ENCODE measurements at regions not wholly inside any gene's neighbourhood (a gene's known extent, or its start where the extent isn't known, plus 50 kb on each side); places are given as distances from the start of the nearest gene placed in this dataset.
A peak's percentile ranks its signal among the peaks of the same experiment; 100 is the strongest.

GRCh38 chr10:90437452-90437851 lies 420.4 kb downstream of the HTR7 start:
- CTCF ChIA-PET: no interaction called here
- intact Hi-C loops (cut with micrococcal nuclease; ENCODE audit: unreplicated experiment): no loop called here
- Histone ChIP-seq H3K36me3 (ENCODE audit: control insufficient read depth, insufficient read depth, low read length) (no peaks in the 10 kb centered on the region), H3K9me3 (ENCODE audit: control insufficient read depth, insufficient read depth, low read depth, low read length) (peaks cover 11% of the 10 kb centered on the region; the same call in 1 of the 2 replicates), H3K27me3 (ENCODE audit: control insufficient read depth, insufficient read depth, low read length) (no peaks in the 10 kb centered on the region), H3K4me3 (ENCODE audit: low read depth in 2 of 2, low read length in 2 of 2) (no peak overlapping the region), H3K27ac (ENCODE audit: low read length) (no peak overlapping the region), H3K4me1 (ENCODE audit: control insufficient read depth, insufficient read depth, low read length) (no peaks in the 10 kb centered on the region)
- no TSS peak for BruUV-seq (replicated peaks)
- ATAC-seq: no peak
- POLR2A ChIA-PET: no interaction called here
- TF ChIP-seq SIN3A (IDR thresholded peaks at IDR 0.05; ENCODE audit: borderline replicate concordance, insufficient read depth, low read depth, low read length) (no peak), CTCF (IDR thresholded peaks at IDR 0.05) (0 out of 2 replicates have a peak, but pooled peaks have one; percentile 8)
- in situ Hi-C loops (cut with HindIII; ENCODE audit: low pct_unique_long_range_greater_than_20kb, low sequenced_read_pairs): no loop called here
- DNase-seq (ENCODE audit: low read depth, low spot score): no peak

- TF ChIP-seq CTCF (IDR thresholded peaks at IDR 0.05): no peak
- no peak for TF ChIP-seq SIN3A (IDR thresholded peaks at IDR 0.05; ENCODE audit: borderline replicate concordance, insufficient read depth, low read depth, low read length)
- TF ChIP-seq REST (IDR thresholded peaks at IDR 0.05; ENCODE audit: insufficient read depth in 1 of 2, low read depth in 2 of 2, low read length in 1 of 2): no peak
- no peak for TF ChIP-seq TCF7L2 (IDR thresholded peaks at IDR 0.05; ENCODE audit: low read depth, low read length)
- TF ChIP-seq POLR2AphosphoS5 (IDR thresholded peaks at IDR 0.05; ENCODE audit: low read depth, low read length): no peak
- in situ Hi-C loops (cut with HindIII; ENCODE audit: low pct_unique_long_range_greater_than_20kb, low sequenced_read_pairs): no loop called here
- POLR2A ChIA-PET: no interaction called here
Measured at GRCh38 chr10:90440870-90441269, 417.0 kb downstream of the HTR7 start.

More at GRCh38 chr10:90440870-90441269, 417.0 kb downstream of the HTR7 start:
- no peaks in the 10 kb centered on the region for H3K36me3 ChIP-seq (ENCODE audit: control insufficient read depth, insufficient read depth, low read length)
- DNase-seq (ENCODE audit: low read depth, low spot score) (no peak), ATAC-seq (no peak)
- no peak overlapping the region for H3K27ac ChIP-seq (ENCODE audit: low read length)
- H3K27me3 ChIP-seq (ENCODE audit: control insufficient read depth, insufficient read depth, low read length): no peaks in the 10 kb centered on the region
- H3K9me3 ChIP-seq (ENCODE audit: control insufficient read depth, insufficient read depth, low read depth, low read length): peaks cover 14% of the 10 kb centered on the region; the same call in 1 of the 2 replicates
- H3K4me1 ChIP-seq (ENCODE audit: control insufficient read depth, insufficient read depth, low read length): no peaks in the 10 kb centered on the region
- H3K4me3 ChIP-seq (ENCODE audit: low read depth in 2 of 2, low read length in 2 of 2): no peak overlapping the region
- BruUV-seq (replicated peaks): no TSS peak
- intact Hi-C loops (cut with micrococcal nuclease; ENCODE audit: unreplicated experiment): no loop called here
- CTCF ChIA-PET: no interaction called here

Measured in Panc1 (cell line).